ENCODE measurements at regions not wholly inside any gene's neighbourhood (a gene's known extent, or its start where the extent isn't known, plus 50 kb on each side); places are given as distances from the start of the nearest gene placed in this dataset.

- DNase-seq (no peak), ATAC-seq (ENCODE audit: low read depth) (no peak)
- Histone ChIP-seq H3K9ac (ENCODE audit: low read length) (no peak overlapping the region), H3K4me1 (ENCODE audit: control insufficient read depth in 2 of 2, insufficient read depth in 2 of 2, low read length in 2 of 2) (no peaks in the 10 kb centered on the region), H3K27me3 (replicated peaks in 1 of 4; ENCODE audit: control extremely low read depth in 1 of 4, control insufficient read depth in 3 of 4, insufficient read depth in 4 of 4, low read length in 3 of 4) (no peaks in the 10 kb centered on the region), H4K20me1 (ENCODE audit: control insufficient read depth, insufficient read depth, low read length, poor library complexity, severe bottlenecking) (no peaks in the 10 kb centered on the region), H3K79me2 (ENCODE audit: control insufficient read depth, insufficient read depth, low read length) (no peaks in the 10 kb centered on the region), H3K27ac (ENCODE audit: low read length in 2 of 2) (no peak overlapping the region), H3K36me3 (replicated peaks in 1 of 2; ENCODE audit: control extremely low read depth in 1 of 2, control insufficient read depth in 1 of 2, extremely low read depth in 1 of 2, insufficient read depth in 2 of 2, low read length in 1 of 2) (no peaks in the 10 kb centered on the region), H2AFZ (ENCODE audit: insufficient read depth, low read depth, low read length, poor library complexity, severe bottlenecking) (no peak overlapping the region), H3K4me3 (ENCODE audit: control extremely low read depth in 1 of 5, extremely low read depth in 1 of 5, insufficient read depth in 1 of 5, low read depth in 2 of 5, low read length in 4 of 5) (no peak overlapping the region), H3K9me3 (ENCODE audit: control extremely low read depth in 1 of 3, control insufficient read depth in 2 of 3, insufficient read depth in 1 of 3, low read length in 2 of 3) (peaks cover 0 to 7% (median 0%) of the 10 kb centered on the region in 3 donors), H3K4me2 (replicated peaks; ENCODE audit: low read depth, low read length, poor library complexity, severe bottlenecking) (no peak overlapping the region)
- no peaks in the 10 kb centered on the region for H3K4me1 Mint-ChIP-seq
- intact Hi-C loops (cut with micrococcal nuclease): no loop called here
- no peak overlapping the region for H3K4me3 Mint-ChIP-seq
- no peak overlapping the region for H3K27ac Mint-ChIP-seq
- ChIA-PET CTCF (no interaction called here), POLR2A (no interaction called here)
- no CpG with 5 or more reads among the region's 5 CpGs for WGBS (ENCODE audit: insufficient coverage)
- H3K27me3 Mint-ChIP-seq: peaks cover 8% of the 10 kb centered on the region
- TF ChIP-seq CTCF (IDR thresholded peaks at IDR 0.05): no peak
- TF ChIP-seq EZH2 (IDR thresholded peaks at IDR 0.05; ENCODE audit: borderline replicate concordance, insufficient read depth, low read depth, low read length, poor library complexity, severe bottlenecking): no peak
- H3K9me3 Mint-ChIP-seq (ENCODE audit: insufficient read depth): peaks cover 4% of the 10 kb centered on the region
Observed at GRCh38 chr16:8436931-8437330, 153.4 kb downstream of the TMEM114 start.

- H3K4me3 ChIP-seq (ENCODE audit: control extremely low read depth in 1 of 5, extremely low read depth in 1 of 5, insufficient read depth in 1 of 5, low read depth in 2 of 5, low read length in 4 of 5): no peak overlapping the region
- no peak overlapping the region for H2AFZ ChIP-seq (ENCODE audit: insufficient read depth, low read depth, low read length, poor library complexity, severe bottlenecking)
- H3K4me3 Mint-ChIP-seq: no peak overlapping the region
- no peaks in the 10 kb centered on the region for H3K9me3 Mint-ChIP-seq (ENCODE audit: insufficient read depth)
- H3K79me2 ChIP-seq (ENCODE audit: control insufficient read depth, insufficient read depth, low read length): no peaks in the 10 kb centered on the region
- no peaks in the 10 kb centered on the region for H3K4me1 Mint-ChIP-seq
- POLR2A ChIA-PET: no interaction called here
- H3K27ac Mint-ChIP-seq: no peak overlapping the region
- no CpG with 5 or more reads among the region's 1 CpG for WGBS (ENCODE audit: insufficient coverage)
- no peak overlapping the region for H3K4me2 ChIP-seq (replicated peaks; ENCODE audit: low read depth, low read length, poor library complexity, severe bottlenecking)
- H3K4me1 ChIP-seq (ENCODE audit: control insufficient read depth in 2 of 2, insufficient read depth in 2 of 2, low read length in 2 of 2): no peaks in the 10 kb centered on the region
- intact Hi-C loops (cut with micrococcal nuclease): no loop called here
- no peaks in the 10 kb centered on the region for H3K36me3 ChIP-seq (replicated peaks in 1 of 2; ENCODE audit: control extremely low read depth in 1 of 2, control insufficient read depth in 1 of 2, extremely low read depth in 1 of 2, insufficient read depth in 2 of 2, low read length in 1 of 2)
- no peak for ATAC-seq (ENCODE audit: low read depth)
- no peak for DNase-seq
- no peaks in the 10 kb centered on the region for H4K20me1 ChIP-seq (ENCODE audit: control insufficient read depth, insufficient read depth, low read length, poor library complexity, severe bottlenecking)
- no peaks in the 10 kb centered on the region for H3K27me3 ChIP-seq (replicated peaks in 1 of 4; ENCODE audit: control extremely low read depth in 1 of 4, control insufficient read depth in 3 of 4, insufficient read depth in 4 of 4, low read length in 3 of 4)
- TF ChIP-seq CTCF (IDR thresholded peaks at IDR 0.05) (no peak), EZH2 (IDR thresholded peaks at IDR 0.05; ENCODE audit: borderline replicate concordance, insufficient read depth, low read depth, low read length, poor library complexity, severe bottlenecking) (no peak)
- H3K9me3 ChIP-seq (ENCODE audit: control extremely low read depth in 1 of 3, control insufficient read depth in 2 of 3, insufficient read depth in 1 of 3, low read length in 2 of 3): no peaks in the 10 kb centered on the region
- no peaks in the 10 kb centered on the region for H3K27me3 Mint-ChIP-seq
- CTCF ChIA-PET: no interaction called here
- no peak overlapping the region for H3K27ac ChIP-seq (ENCODE audit: low read length in 2 of 2)
- no peak overlapping the region for H3K9ac ChIP-seq (ENCODE audit: low read length)
Observed at GRCh38 chr16:8431783-8432182, 158.5 kb downstream of the TMEM114 start.
